Activated CD8-positive, alpha-beta memory T cell treated with anti-CD3 and anti-CD28 coated beads, Interleukin-2, amount 10 ng/mL, durations not matched to agents 7 days and 5 days (primary cell): ENCODE measurements at regions not wholly inside any gene's neighbourhood (a gene's known extent, or its start where the extent isn't known, plus 50 kb on each side); places are given as distances from the start of the nearest gene placed in this dataset.

Experiments used
- ATAC-seq: fragments of 150-1000 bp; cut with Tn5 transposase; one replicate; pipeline ENCODE4 v1.10.0; 2021; ENCODE audit warnings: moderate library complexity
- CTCF ChIA-PET: fragments of 350-600 bp; sonication (Branson Sonifier 250); formaldehyde crosslinking; loops from one replicate; lab custom pipeline; 2021; ENCODE audit warnings: antibody characterized with exemption; lab: Charles Lee
- DNase-seq: peaks from one replicate; pipeline ENCODE4 v3.0.0-alpha.2; 2020
- H3K27ac Mint-ChIP-seq: one replicate; pipeline ENCODE4 v1.8.0; 2021; ENCODE audit warnings: mild to moderate bottlenecking, mixed read lengths
- H3K27me3 Mint-ChIP-seq: one replicate; pipeline ENCODE4 v1.8.0; 2021; ENCODE audit warnings: mixed read lengths
- H3K36me3 Mint-ChIP-seq: one replicate; pipeline ENCODE4 v1.8.0; 2021; ENCODE audit warnings: mild to moderate bottlenecking, mixed read lengths
- H3K4me1 Mint-ChIP-seq: one replicate; pipeline ENCODE4 v1.8.0; 2021; ENCODE audit warnings: mixed read lengths
- H3K4me3 Mint-ChIP-seq: one replicate; pipeline ENCODE4 v1.8.0; 2021; ENCODE audit warnings: mild to moderate bottlenecking, moderate library complexity, mixed read lengths
- H3K9me3 Mint-ChIP-seq: one replicate; pipeline ENCODE4 v1.8.0; 2022; ENCODE audit warnings: low read depth, mixed read lengths

GRCh38 chr5:174381241-174381640 is 335.7 kb downstream of the NSG2 start:
- Mint-ChIP-seq H3K4me1 (no peaks in the 10 kb centered on the region), H3K4me3 (no peak overlapping the region), H3K36me3 (no peaks in the 10 kb centered on the region), H3K27ac (no peak overlapping the region), H3K9me3 (no peaks in the 10 kb centered on the region), H3K27me3 (no peaks in the 10 kb centered on the region)
- ATAC-seq, result no peak
- no peak for DNase-seq
- CTCF ChIA-PET, result no interaction called here

- Mint-ChIP-seq H3K4me3 (no peak overlapping the region), H3K4me1 (no peaks in the 10 kb centered on the region), H3K27me3 (no peaks in the 10 kb centered on the region), H3K9me3 (no peaks in the 10 kb centered on the region), H3K36me3 (no peaks in the 10 kb centered on the region), H3K27ac (no peak overlapping the region)
- ATAC-seq (no peak), DNase-seq (no peak)
- CTCF ChIA-PET, result no interaction called here
Measured at GRCh38 chr5:174383210-174384167, 338.0 kb downstream of the NSG2 start.

- ATAC-seq (no peak), DNase-seq (no peak)
- Mint-ChIP-seq H3K36me3 (no peaks in the 10 kb centered on the region), H3K27ac (no peak overlapping the region), H3K4me3 (no peak overlapping the region), H3K4me1 (no peaks in the 10 kb centered on the region), H3K27me3 (no peaks in the 10 kb centered on the region), H3K9me3 (no peaks in the 10 kb centered on the region)
- CTCF ChIA-PET, result interaction anchor here (0.8 kb wide), 1 partner anchor 26 kb away, joined by 3 read pairs; no protein-coding TSS in a partner anchor
Measured at GRCh38 chr5:174384509-174384947, 339.0 kb downstream of the NSG2 start.

- CTCF ChIA-PET, result no interaction called here
Measured at GRCh38 chr5:174386306-174386705, 338.1 kb upstream of the MSX2 start.

GRCh38 chr5:174386846-174387245 is 337.5 kb upstream of the MSX2 start:
- no peak for ATAC-seq
- Mint-ChIP-seq H3K27ac (no peak overlapping the region), H3K27me3 (no peaks in the 10 kb centered on the region), H3K4me3 (no peak overlapping the region), H3K4me1 (no peaks in the 10 kb centered on the region), H3K36me3 (no peaks in the 10 kb centered on the region), H3K9me3 (no peaks in the 10 kb centered on the region)
- CTCF ChIA-PET, result no interaction called here
- DNase-seq, result no peak

More at GRCh38 chr5:174386306-174386705, 338.1 kb upstream of the MSX2 start:
- no peaks in the 10 kb centered on the region for H3K27me3 Mint-ChIP-seq
- H3K36me3 Mint-ChIP-seq, result no peaks in the 10 kb centered on the region
- DNase-seq (no peak), ATAC-seq (no peak)
- no peaks in the 10 kb centered on the region for H3K4me1 Mint-ChIP-seq
- no peak overlapping the region for H3K27ac Mint-ChIP-seq
- H3K9me3 Mint-ChIP-seq, result no peaks in the 10 kb centered on the region
- no peak overlapping the region for H3K4me3 Mint-ChIP-seq

GRCh38 chr5:174387448-174387847 is 336.9 kb upstream of the MSX2 start:
- ATAC-seq (no peak), DNase-seq (no peak)
- Mint-ChIP-seq H3K9me3 (no peaks in the 10 kb centered on the region), H3K4me3 (no peak overlapping the region), H3K27me3 (no peaks in the 10 kb centered on the region), H3K36me3 (no peaks in the 10 kb centered on the region), H3K4me1 (no peaks in the 10 kb centered on the region), H3K27ac (no peak overlapping the region)
- CTCF ChIA-PET, result no interaction called here

GRCh38 chr5:174392892-174393291 is 331.5 kb upstream of the MSX2 start:
- Mint-ChIP-seq H3K36me3 (no peaks in the 10 kb centered on the region), H3K27ac (no peak overlapping the region), H3K9me3 (no peaks in the 10 kb centered on the region), H3K4me1 (no peaks in the 10 kb centered on the region), H3K27me3 (peaks cover 2% of the 10 kb centered on the region), H3K4me3 (no peak overlapping the region)
- CTCF ChIA-PET, result no interaction called here
- no peak for DNase-seq
- no peak for ATAC-seq

GRCh38 chr5:174396541-174396940 is 327.8 kb upstream of the MSX2 start:
- H3K36me3 Mint-ChIP-seq, result no peaks in the 10 kb centered on the region
- CTCF ChIA-PET, result no interaction called here
- H3K9me3 Mint-ChIP-seq, result no peaks in the 10 kb centered on the region
- no peaks in the 10 kb centered on the region for H3K4me1 Mint-ChIP-seq
- DNase-seq (no peak), ATAC-seq (no peak)
- H3K27me3 Mint-ChIP-seq, result peaks cover 2% of the 10 kb centered on the region
- no peak overlapping the region for H3K4me3 Mint-ChIP-seq
- H3K27ac Mint-ChIP-seq, result no peak overlapping the region

GRCh38 chr5:174397206-174397605 is 327.2 kb upstream of the MSX2 start:
- Mint-ChIP-seq H3K27me3 (peaks cover 2% of the 10 kb centered on the region), H3K9me3 (no peaks in the 10 kb centered on the region), H3K27ac (no peak overlapping the region), H3K4me3 (no peak overlapping the region), H3K36me3 (no peaks in the 10 kb centered on the region), H3K4me1 (no peaks in the 10 kb centered on the region)
- DNase-seq, result no peak
- ATAC-seq, result no peak
- CTCF ChIA-PET, result no interaction called here

GRCh38 chr5:174398171-174398570 is 326.2 kb upstream of the MSX2 start:
- CTCF ChIA-PET, result no interaction called here
- H3K36me3 Mint-ChIP-seq, result no peaks in the 10 kb centered on the region

GRCh38 chr5:174399411-174399810 is 325.0 kb upstream of the MSX2 start:
- CTCF ChIA-PET, result no interaction called here
- Mint-ChIP-seq H3K4me1 (no peaks in the 10 kb centered on the region), H3K4me3 (no peak overlapping the region), H3K36me3 (no peaks in the 10 kb centered on the region), H3K27me3 (no peaks in the 10 kb centered on the region), H3K9me3 (no peaks in the 10 kb centered on the region), H3K27ac (no peak overlapping the region)
- ATAC-seq, result no peak
- DNase-seq, result no peak

More at GRCh38 chr5:174398171-174398570, 326.2 kb upstream of the MSX2 start:
- H3K4me1 Mint-ChIP-seq, result no peaks in the 10 kb centered on the region
- no peak overlapping the region for H3K4me3 Mint-ChIP-seq
- H3K27ac Mint-ChIP-seq, result no peak overlapping the region
- no peak for ATAC-seq
- DNase-seq, result no peak
- H3K9me3 Mint-ChIP-seq, result no peaks in the 10 kb centered on the region
- peaks cover 2% of the 10 kb centered on the region for H3K27me3 Mint-ChIP-seq

GRCh38 chr5:174400461-174400860 is 323.9 kb upstream of the MSX2 start:
- no peak overlapping the region for H3K27ac Mint-ChIP-seq
- CTCF ChIA-PET, result no interaction called here
- DNase-seq (no peak), ATAC-seq (no peak)
- no peaks in the 10 kb centered on the region for H3K27me3 Mint-ChIP-seq
- no peaks in the 10 kb centered on the region for H3K9me3 Mint-ChIP-seq
- no peaks in the 10 kb centered on the region for H3K4me1 Mint-ChIP-seq
- no peak overlapping the region for H3K4me3 Mint-ChIP-seq
- H3K36me3 Mint-ChIP-seq, result no peaks in the 10 kb centered on the region

- no peaks in the 10 kb centered on the region for H3K4me1 Mint-ChIP-seq
- ATAC-seq (no peak), DNase-seq (no peak)
- H3K27ac Mint-ChIP-seq, result no peak overlapping the region
- CTCF ChIA-PET, result no interaction called here
- no peaks in the 10 kb centered on the region for H3K9me3 Mint-ChIP-seq
- no peaks in the 10 kb centered on the region for H3K27me3 Mint-ChIP-seq
- H3K36me3 Mint-ChIP-seq, result no peaks in the 10 kb centered on the region
- H3K4me3 Mint-ChIP-seq, result no peak overlapping the region
Measured at GRCh38 chr5:174401793-174402192, 322.6 kb upstream of the MSX2 start.

- CTCF ChIA-PET, result no interaction called here
- Mint-ChIP-seq H3K4me1 (no peaks in the 10 kb centered on the region), H3K27ac (no peak overlapping the region)
Measured at GRCh38 chr5:174402222-174402812, 322.1 kb upstream of the MSX2 start.

More at GRCh38 chr5:174402222-174402812, 322.1 kb upstream of the MSX2 start:
- H3K36me3 Mint-ChIP-seq, result no peaks in the 10 kb centered on the region
- no peaks in the 10 kb centered on the region for H3K27me3 Mint-ChIP-seq
- DNase-seq (no peak), ATAC-seq (no peak)
- no peaks in the 10 kb centered on the region for H3K9me3 Mint-ChIP-seq
- no peak overlapping the region for H3K4me3 Mint-ChIP-seq
